Hippocampal formation (tissue), 2 donors: ENCODE measurements at regions not wholly inside any gene's neighbourhood (a gene's known extent, or its start where the extent isn't known, plus 50 kb on each side); places are given as distances from the start of the nearest gene placed in this dataset.
"Not testable (repeated sequence)": the region's sequence is repeated elsewhere in the genome, so short reads cannot be mapped to it uniquely, and the experiment has no call there.

Experiments
- DNase-seq, 2 donors: peaks; one replicate each; lab custom pipeline; 2025; lab: John Stamatoyannopoulos, UW

GRCh38 chr6:27806981-27807440 lies 105.2 kb downstream of the OR2B2 start:
- no peak for DNase-seq

DNA sequence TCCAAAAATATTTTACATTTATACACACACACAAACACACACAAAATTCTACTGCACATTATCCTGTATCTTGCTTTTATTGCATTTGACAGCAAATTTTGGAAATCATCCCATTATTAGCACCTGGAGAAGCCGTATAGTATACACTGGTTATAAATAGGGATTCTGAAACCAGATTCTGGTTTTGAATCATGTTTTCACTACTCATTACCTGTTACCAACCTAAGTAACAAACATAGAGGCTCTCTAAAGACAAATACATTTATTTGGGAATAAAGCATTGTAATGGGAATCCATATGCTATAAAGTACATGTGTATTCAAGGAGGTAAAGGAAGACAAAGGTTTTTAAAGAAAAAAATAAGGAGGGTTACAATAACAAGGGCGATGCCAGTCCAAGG lies 106.8 kb downstream of the OR2B2 start:
- no peak for DNase-seq

DNA sequence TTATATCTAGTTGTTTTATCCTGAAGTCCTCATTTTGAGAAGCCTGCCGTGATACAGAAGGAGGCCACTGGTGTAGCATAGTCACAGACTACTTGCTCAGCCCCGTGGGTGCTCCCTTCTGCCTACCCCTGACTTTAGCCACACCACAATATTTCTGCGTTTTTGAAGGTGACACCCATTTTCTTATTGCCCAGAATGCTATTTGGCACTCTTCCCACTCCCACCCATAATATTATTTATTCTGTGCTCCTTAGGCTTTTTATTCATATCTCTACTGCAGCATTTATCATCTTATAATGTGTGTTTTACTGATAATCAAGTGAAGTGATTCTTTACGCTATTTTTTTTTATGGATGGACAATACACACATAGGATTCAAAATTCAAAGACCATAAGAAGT lies 107.3 kb downstream of the OR2B2 start:
- no peak for DNase-seq

DNA sequence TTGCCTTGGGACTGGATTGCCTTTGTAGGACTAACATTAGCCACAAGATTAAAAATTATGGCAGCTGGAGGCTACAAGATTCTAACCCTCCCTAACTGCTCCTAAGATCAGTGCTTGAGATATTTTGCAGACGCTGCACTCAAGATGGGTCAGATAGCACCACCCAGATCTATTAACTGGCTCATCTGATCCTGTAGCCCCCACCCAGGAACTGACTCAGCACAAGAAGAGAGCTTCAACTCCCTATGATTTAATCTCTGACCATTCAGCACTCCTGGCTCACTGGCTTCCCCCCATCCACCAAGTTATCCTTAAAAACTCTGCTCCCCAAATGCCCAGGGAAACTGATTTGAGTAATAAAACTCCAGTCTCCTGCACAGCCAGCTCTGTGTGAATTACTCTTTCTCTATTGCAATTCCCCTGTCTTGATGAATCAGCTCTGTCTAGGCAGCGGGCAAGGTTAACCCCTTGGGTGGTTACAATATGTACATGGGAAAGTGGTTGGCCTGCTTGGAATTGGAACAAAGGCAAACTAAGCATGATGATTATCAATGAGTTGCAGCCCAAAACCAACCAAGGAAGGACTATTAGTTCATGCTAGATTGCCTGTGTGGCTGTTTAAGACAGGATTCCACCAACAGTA lies 111.3 kb downstream of the OR2B2 start:
- no peak for DNase-seq

- no peak for DNase-seq
Measured at GRCh38 chr6:27797960-27798359, 114.2 kb downstream of the OR2B2 start.

DNA sequence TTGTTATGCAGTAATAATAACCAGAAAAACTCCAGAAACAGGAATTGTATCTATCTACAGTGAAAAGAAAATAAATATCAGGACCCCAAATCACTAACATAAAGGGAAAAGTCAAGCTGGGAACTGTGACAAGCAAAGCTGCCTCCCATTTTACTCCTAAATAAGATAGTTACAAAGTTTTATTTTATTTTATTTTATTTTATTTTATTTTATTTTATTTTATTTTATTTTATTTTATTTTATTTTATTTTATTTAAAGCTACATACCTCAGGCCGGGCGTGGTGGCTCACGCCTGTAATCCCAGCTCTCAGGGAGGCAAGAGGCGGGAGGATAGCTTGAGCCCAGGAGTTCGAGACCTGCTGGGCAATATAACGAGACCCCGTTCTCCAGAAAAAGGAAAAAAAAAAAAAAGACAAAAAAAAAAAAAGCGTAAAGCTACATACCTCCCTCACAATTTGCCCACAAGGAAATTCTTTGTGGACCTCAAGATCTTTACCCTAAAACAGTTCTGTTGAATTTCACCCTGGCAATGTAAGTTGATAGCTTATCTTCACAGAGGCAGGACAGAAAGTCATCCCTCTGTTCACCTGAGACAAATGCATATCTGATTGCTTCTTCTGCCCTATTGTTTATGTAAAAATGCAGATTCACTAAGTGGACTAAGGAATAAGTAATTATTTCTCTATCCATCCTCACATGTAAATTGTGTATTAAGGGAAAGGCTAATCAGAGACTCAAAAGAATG lies 115.3 kb downstream of the OR2B2 start:
- not testable (repeated sequence) for DNase-seq

GRCh38 chr6:27795697-27796494 lies 116.3 kb downstream of the OR2B2 start:
- peak in 1 of 2 donors; percentile 62 for DNase-seq

- peak; percentile 35 to 51 for DNase-seq
Measured at GRCh38 chr6:27791182-27791943, 120.8 kb downstream of the OR2B2 start.

DNA sequence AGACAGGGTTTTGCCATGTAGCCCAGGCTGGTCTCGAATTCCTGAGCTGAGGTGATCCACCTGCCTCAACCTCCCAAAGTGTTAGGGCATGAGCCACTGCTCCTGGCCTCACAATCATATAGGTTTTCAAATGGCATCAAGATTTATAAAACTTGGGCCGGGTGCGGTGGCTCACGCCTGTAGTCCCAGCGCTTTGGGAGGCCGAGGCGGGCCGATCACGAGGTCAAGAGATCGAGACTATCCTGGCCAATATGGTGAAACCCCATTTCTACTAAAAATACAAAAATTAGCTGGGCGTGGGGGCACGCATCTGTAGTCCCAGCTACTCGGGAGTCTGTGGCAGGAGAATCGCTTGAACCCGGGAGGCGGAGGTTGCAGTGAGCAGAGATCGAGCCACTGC lies 123.8 kb downstream of the OR2B2 start:
- not testable (repeated sequence) for DNase-seq

GRCh38 chr6:27786048-27786447 lies 126.1 kb downstream of the OR2B2 start:
- no peak for DNase-seq

GRCh38 chr6:27785294-27785693 lies 126.9 kb downstream of the OR2B2 start:
- DNase-seq: no peak

DNA sequence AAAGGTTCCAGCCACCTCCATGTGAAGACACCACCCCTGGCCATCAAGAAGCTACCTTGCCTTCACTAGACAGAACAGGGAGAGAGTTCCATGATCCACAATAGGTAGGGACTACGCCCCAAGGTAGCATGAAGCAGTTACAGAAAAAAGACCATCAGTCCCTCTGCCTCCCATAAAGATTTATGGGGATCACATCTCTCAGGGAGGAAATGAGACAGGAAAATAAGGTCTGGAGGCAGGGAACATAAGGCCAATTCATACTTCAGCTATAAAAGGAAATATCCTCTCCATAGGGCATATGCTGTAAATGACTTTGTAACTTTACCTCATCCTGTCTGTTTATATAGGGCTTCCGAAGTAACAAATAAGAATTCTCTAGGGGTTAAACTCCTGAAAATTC lies 129.4 kb downstream of the OR2B2 start:
- no peak for DNase-seq

GRCh38 chr6:27778625-27779417 lies 133.4 kb downstream of the OR2B2 start:
- DNase-seq: no peak

- no peak for DNase-seq
Measured at GRCh38 chr6:27777614-27778355, 134.4 kb downstream of the OR2B2 start.

GRCh38 chr6:27777126-27777525 lies 135.1 kb downstream of the OR2B2 start:
- DNase-seq: no peak

GRCh38 chr6:27776504-27776903 lies 135.7 kb downstream of the OR2B2 start:
- DNase-seq: no peak

GRCh38 chr6:27775796-27776184 lies 136.4 kb downstream of the OR2B2 start:
- no peak for DNase-seq

- not testable (repeated sequence) for DNase-seq
Measured at GRCh38 chr6:27775138-27775795, 136.9 kb downstream of the OR2B2 start.

DNA sequence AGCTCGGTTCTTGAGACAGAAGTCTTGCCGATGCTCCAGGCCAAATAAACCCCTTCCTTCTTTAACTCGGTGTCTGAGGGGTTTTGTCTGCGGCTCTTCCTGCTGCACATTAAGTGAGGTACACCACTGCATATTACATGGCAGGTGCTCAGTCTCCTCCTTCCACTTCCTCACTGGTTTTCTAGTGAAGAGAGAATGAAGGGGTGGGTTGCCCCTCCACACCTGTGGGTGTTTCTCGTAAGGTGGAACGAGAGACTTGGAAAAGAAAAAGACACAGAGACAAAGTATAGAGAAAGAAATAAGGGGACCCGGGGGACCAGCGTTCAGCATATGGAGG lies 138.0 kb downstream of the OR2B2 start:
- DNase-seq: not testable (repeated sequence)
